Keratinocyte (primary cell): ENCODE measurements at regions not wholly inside any gene's neighbourhood (a gene's known extent, or its start where the extent isn't known, plus 50 kb on each side); places are given as distances from the start of the nearest gene placed in this dataset.

Experiments
- CTCF ChIP-seq, 3 experiments: IDR thresholded peaks in 1 of 3; conservative IDR thresholded peaks in 1 of 3; optimal IDR thresholded peaks in 1 of 3; 2 replicates in 2 of 3; 3 replicates in 1 of 3; pipeline versions ENCODE3 to v1.5.1; 2011; ENCODE audit warnings: low read length in 3 of 3, mild to moderate bottlenecking in 3 of 3, moderate library complexity in 2 of 3, control low read depth in 1 of 3, inconsistent platforms in 1 of 3; ENCODE audit not compliant: insufficient read depth in 2 of 3; ENCODE audit errors: extremely low read depth in 1 of 3
- EZH2 ChIP-seq: IDR thresholded peaks from one replicate; pipeline ENCODE4 v1.6.1; 2012; ENCODE audit warnings: inconsistent platforms, mild to moderate bottlenecking, low read length, moderate library complexity

- TF ChIP-seq CTCF (optimal IDR thresholded peaks at IDR 0.05 in 1 of 3, IDR thresholded peaks at IDR 0.05 in 1 of 3, conservative IDR thresholded peaks at IDR 0.05 in 1 of 3; ENCODE audit: extremely low read depth in 1 of 3, insufficient read depth in 2 of 3, low read length in 3 of 3) (no peak), EZH2 (no peak)
Observed at GRCh38 chr2:240358080-240358479, 77.4 kb upstream of the GPC1 start.
